Cerebellar cortex (tissue), 1 donor: ENCODE measurements at regions not wholly inside any gene's neighbourhood (a gene's known extent, or its start where the extent isn't known, plus 50 kb on each side); places are given as distances from the start of the nearest gene placed in this dataset.

Experiments used
- DNase-seq: peaks from one replicate; pipeline ENCODE4 v3.0.0-alpha.2; 2015; ENCODE audit warnings: low spot score

GRCh38 chr4:31059753-31060522 is 339.8 kb downstream of the PCDH7 start:
- DNase-seq: no peak

DNA sequence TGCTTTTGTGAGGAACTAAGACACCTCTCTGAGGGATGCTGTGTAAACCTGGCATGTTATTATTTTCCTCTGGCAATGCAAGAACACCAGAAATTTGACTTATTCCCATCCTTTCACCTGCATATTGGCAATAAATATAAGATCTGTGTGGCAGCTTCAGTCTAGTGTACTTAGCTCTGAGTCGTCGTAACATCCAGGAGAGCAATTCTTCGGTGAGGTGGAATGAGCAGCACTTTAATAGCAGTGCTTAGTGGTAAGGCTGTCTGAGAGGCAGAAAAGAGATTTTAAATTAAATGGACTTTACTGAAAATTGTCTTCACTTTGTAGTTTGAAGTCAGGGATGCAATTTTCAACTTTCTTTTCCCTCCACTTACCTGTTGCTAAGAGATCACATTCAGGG is 344.9 kb downstream of the PCDH7 start:
- no peak for DNase-seq

DNA sequence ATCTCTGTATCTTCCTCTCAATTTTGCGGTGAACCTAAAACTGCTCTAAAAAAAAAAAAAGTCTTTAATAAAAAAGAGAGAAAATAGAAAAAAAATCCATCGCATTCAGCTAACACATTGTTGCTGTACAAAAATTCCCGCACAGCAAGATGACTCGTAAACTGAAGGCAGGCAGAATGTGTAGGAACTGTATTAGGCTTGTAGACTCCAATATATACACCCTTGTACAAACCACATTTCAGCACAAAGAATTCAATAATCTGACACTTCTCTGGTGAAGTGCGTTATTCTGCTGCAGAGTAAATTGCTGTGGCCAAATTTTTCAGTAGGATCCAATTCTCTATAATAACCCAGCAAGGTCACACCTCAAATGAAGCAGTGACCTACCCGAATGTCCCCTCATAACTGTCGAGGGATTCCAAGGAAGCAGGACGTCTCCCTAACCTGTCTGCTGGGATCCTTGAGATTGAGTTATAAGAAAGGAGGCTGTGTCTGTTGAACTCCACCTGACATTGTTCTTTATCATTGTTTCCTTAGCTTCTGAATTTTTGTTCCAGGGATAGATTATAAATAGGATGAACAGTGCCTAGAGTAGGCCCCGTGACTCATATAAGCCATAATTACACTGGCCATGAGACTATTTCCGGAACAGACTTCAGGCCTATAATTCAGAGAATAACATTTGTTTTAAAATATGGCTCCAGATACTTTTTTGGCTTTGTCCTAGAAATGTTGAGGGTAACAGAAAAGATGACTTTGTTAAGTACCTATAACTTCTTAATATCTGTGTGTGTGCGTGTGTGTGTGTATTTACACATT is 348.3 kb downstream of the PCDH7 start:
- DNase-seq: no peak

DNA sequence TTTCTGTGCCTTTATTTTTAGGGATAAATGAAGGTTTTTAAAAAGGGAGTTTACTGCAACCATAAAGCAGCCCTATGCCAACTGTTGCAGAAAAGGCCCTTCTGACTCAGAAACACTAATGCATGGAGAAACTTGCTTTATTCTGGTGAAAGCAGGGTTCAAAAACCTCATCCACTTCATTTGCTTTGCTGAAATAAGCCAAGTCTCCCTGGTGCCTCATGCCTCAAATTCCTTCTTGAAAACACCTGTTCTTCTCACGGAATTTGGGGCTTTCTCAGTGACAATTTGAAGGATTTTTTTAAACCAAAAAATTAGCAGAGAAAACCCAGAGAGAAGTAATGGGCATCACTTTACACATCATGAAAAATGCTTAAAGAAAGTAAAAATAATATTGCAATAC is 349.0 kb downstream of the PCDH7 start:
- DNase-seq: no peak

GRCh38 chr4:31071508-31072486 is 351.6 kb downstream of the PCDH7 start:
- no peak for DNase-seq

GRCh38 chr4:31075969-31076368 is 355.8 kb downstream of the PCDH7 start:
- DNase-seq: no peak

DNA sequence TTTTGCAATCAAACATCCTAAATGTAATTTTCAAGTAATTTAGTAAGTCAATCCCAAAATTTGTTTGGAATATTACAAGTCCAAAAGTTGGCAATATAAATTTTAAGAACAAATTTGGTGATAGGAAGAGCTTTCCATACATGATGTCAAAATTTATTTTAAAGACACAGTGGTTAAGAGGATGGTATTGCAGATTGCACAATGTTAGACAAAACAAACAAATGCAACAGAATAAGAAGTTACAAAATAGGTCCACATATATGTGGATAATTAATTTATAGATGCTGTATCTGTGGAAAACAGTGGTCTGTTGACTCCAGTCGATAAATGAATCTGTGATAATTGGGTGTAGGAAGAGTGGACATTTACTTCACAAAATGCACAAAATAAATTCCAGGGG is 358.5 kb downstream of the PCDH7 start:
- DNase-seq: no peak

DNA sequence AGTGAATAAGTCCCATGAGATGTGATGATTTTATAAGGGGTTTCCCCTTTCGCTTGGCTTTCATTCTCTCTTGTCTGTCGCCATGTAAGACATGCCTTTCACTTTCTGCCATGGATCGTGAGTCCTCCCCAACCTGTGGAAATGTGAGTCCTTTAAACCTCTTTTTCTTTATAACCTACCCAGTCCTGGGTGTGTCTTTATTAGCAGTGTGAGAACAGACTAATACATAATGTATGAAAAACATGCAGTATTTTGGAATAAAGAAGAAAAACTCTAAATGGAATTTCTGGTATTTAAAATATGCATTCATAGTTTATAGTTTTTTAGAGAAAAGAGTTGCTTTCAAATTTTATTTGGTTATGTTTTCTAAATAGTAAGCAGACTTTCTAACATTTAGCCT is 360.7 kb downstream of the PCDH7 start:
- DNase-seq: no peak

DNA sequence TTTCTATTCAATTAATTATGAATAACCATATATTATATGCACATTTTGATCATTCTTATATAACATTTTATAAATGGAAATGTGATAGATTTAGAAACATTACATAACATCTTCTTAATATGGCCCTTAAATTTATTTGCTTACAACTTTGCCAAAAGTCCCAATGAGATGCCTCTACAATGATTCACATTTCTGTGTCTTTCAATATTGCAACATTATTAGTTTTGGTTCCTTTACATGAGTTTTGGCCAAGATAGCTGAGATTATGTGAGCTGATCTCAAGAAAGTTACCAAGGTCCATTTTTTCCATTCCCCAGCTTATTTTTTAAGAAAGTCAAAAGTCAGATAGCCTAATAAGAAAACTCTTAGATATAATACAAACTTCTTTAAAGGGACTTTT is 361.2 kb downstream of the PCDH7 start:
- no peak for DNase-seq

DNA sequence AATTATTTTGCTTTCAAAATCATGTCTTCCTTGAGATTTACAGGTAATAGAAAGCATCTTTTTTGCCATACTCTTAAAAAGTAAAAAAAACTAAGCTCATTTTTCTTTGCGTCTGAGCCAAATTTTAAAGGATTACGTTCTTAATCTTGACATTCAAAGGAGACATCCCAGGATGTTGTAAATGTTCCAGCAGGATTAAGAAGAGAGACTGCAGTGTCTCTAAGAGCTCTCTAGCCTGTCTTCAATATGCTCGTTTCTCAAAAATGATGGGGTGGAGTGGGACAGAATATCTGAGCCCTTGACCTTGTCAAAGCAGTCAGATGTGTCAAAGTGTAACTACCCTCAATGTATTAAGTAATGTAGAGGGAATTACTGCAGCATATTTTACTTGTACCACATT is 363.3 kb downstream of the PCDH7 start:
- no peak for DNase-seq

GRCh38 chr4:31084806-31085416 is 364.7 kb downstream of the PCDH7 start:
- no peak for DNase-seq

DNA sequence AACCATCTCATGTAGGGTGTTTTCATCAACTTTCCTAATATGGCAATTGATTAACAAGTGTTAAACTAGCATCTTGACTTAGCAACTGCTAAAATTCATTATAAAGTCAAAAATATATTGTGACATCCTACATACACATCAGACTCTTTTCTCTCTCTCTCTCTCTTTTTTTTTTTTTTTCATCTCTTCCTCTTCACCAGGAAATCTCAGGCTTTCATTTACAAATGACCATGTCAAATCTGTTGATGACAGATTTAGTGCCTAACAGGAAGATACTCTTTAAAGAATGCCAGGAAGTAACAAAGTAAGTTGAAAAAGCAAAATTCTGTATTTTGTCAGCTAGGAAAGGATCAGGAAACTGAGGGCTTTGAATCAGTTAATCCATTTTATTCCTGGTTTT is 365.5 kb downstream of the PCDH7 start:
- DNase-seq: no peak

GRCh38 chr4:31086756-31087330 is 366.7 kb downstream of the PCDH7 start:
- peak; percentile 53 for DNase-seq

- DNase-seq: no peak
These were observed 368.5 kb downstream of the PCDH7 start for GRCh38 chr4:31088600-31089230.

- DNase-seq: peak; percentile 50
These were observed 369.6 kb downstream of the PCDH7 start for GRCh38 chr4:31089815-31090214.

DNA sequence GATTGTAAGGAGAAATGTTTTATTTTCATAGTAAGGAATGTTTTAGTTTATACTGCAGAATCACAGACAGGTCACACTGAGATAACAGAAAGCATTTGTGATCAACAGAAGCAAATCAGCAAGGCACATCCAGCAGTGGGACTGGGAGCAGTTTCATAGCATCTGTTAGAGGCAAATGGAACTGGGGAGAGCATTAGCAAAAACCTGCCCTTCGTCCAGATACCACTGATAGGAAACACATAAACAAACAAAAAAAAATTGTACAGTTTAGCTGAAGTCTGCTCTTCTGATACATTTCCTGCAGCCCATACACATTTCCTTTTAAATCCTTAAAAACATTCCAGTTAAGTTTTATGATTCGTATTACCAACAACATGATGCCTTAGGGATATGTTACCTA is 374.3 kb downstream of the PCDH7 start:
- no peak for DNase-seq

GRCh38 chr4:31097999-31098398 is 377.8 kb downstream of the PCDH7 start:
- DNase-seq: no peak

GRCh38 chr4:31100536-31100935 is 380.4 kb downstream of the PCDH7 start:
- DNase-seq: no peak

DNA sequence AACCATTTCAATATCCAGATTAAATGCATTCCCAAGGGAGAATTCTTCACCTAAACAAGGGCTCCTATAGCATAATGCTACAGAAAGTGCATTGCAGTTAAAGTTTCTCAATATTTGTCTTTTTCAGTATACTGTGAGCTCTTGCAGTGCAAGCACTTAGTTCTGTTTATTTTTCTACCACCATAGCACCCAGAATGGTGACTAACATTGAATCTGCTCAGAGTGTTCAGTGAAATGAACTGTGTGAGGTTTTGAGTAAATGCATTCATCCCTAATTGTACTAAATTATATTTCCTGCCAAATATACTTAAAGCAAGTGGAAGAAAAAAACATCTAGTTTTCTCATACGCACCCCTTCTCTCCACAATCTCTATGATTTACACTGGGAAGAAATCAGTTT is 383.9 kb downstream of the PCDH7 start:
- DNase-seq: no peak

- no peak for DNase-seq
These were observed 384.4 kb downstream of the PCDH7 start for GRCh38 chr4:31104577-31104976.

DNA sequence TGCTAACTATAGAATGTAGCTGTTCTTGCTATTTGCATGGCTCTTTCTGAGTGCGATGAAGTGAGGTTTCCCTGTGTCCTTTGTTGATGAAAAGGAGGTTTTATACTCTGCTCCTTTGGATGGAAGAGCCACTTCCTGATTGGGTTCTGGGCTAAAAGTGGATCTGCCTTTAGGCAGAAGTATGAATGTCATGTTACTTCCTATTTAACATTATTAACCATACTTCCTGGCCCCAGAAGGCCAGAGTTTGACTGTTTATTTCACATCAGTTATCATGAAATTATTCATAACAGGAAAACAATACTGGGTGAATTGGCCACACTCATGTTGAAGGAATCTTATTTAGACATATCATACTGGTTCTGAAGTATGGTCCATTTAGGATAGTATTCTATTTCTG is 386.2 kb downstream of the PCDH7 start:
- DNase-seq: no peak
